GM08714 (cell line): ENCODE measurements at regions not wholly inside any gene's neighbourhood (a gene's known extent, or its start where the extent isn't known, plus 50 kb on each side); places are given as distances from the start of the nearest gene placed in this dataset.

Source experiments
- H3K4me3 ChIP-seq: fragments of 200-500 bp; sonication (Bioruptor generic); 2 replicates; pipeline ENCODE4 v1.5.1; 2014; ENCODE audit warnings: mild to moderate bottlenecking, low read length, inconsistent platforms
- ZNF274 ChIP-seq: IDR thresholded peaks from 2 replicates; pipeline ENCODE4 v1.6.1; 2012; ENCODE audit warnings: mild to moderate bottlenecking, low read depth, low read length

DNA sequence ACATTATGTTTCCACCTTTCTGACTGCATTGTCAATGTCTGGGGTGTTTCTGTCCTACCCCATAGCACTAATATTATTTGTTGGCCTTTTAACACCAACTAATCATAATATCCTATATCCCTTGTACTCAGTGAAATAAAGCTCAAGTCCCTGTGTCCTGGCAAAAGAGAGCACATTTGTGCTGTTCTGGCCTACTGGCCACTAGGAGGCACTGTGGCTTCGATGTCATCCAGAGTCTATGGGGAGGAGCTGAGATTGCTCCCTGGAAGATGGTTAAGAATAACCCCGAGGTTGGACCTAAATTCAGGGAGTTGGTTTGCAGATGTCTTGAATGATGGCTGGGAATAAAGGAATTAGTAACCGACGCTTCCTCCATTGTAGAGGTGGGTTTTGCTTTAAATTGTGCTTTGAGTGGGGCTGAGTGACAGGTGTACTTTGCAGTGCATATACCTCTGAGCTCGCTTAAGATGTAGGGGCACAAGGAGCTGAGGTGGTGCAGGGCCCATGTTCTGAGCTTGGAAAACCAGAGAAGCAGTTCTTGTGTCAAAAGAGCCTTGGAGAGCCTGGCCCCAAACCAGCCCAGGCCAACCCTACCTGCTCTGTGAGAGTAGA is 191.2 kb upstream of the PRSS1 start:
- no peak overlapping the region for H3K4me3 ChIP-seq
- no peak for TF ChIP-seq ZNF274

DNA sequence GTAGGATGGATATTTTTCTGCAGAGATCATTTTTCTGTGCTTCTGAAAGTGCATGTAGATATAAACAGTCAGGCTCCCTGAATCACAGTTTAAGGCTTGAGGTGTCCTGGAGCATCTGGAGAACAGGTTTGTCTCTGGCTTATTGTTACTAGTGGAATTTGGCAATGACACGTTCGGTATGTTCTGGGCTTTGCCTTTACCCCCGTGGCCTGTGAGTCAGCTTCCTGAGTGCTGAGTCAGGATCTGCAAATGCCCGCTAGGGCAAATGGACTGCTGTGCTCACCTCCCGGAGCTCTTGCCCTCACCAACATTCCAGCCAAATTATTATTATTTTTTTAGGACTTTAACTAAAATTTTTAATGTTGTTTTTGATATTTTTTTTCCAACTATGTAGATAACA is 192.5 kb upstream of the PRSS1 start:
- no peak overlapping the region for H3K4me3 ChIP-seq
- TF ChIP-seq ZNF274: no peak

DNA sequence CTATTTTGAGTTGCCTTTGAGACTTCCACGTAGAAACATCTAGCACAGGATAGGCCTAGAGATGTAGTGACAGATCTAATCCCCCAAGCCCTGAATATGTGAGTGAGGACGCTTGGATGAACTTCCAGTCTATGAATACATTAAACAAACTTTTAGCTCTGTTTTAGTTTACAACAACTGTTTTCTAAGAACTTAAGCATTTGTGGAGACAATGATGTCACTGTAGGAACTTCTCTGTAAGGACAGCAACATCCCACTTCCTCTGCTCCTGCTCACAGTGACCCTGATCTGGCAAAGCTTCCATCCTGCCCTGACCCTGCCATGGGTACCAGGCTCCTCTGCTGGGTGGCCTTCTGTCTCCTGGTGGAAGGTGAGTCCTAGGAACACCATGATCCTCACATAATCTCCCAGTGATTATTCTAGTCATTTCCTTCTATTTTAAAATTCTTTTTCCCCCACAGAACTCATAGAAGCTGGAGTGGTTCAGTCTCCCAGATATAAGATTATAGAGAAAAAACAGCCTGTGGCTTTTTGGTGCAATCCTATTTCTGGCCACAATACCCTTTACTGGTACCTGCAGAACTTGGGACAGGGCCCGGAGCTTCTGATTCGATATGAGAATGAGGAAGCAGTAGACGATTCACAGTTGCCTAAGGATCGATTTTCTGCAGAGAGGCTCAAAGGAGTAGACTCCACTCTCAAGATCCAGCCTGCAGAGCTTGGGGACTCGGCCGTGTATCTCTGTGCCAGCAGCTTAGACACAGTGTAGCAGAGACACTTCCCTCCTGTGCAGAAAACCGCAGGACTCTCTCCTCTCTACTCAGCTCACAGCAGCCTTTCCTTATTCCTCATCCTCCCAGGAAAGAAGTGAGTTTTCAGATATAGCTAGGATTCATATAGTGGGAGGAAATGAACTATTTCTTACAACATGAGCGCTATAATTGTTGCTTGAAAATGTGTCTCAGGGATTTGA is 194.4 kb upstream of the PRSS1 start:
- no peak for TF ChIP-seq ZNF274
- H3K4me3 ChIP-seq: no peak overlapping the region

DNA sequence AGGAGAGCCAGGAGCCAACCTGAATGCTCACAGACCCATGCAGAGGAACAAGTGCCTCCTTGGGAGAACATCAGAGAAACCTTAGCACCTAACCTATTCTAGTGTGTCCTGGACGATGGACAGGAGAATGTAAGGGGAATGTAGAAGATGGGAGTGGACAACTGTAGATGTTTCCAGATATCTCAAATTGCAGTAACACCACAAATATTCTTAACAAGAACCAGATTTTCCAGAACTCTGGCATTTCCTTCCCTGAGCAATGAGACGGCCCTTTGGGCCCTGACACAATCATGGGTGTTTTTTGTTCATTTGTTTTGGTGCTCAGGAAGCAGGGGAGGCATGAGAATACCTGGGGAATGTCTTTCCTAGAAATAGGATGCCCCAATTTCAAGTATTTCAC is 196.1 kb upstream of the PRSS1 start:
- no peak for TF ChIP-seq ZNF274
- no peak overlapping the region for H3K4me3 ChIP-seq

DNA sequence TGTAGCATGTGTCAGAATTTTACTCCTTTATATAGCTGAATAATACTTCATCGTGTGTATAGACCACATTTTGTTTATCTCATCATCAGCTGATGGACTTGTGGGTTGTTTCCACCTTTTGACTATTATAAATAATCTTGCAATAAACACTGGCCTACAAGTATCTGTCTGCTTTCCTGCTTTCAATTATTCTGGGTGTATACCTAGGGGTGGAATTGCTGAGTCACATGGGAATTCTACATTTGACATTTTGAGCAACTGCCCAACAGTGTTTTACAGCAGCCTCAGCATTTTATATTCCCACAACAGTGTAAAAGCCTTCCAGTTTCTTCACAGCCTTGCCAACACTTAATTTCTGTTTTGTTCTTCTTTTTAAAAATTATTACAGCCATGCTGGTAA is 200.3 kb upstream of the PRSS1 start:
- no peak overlapping the region for H3K4me3 ChIP-seq
- no peak for TF ChIP-seq ZNF274

DNA sequence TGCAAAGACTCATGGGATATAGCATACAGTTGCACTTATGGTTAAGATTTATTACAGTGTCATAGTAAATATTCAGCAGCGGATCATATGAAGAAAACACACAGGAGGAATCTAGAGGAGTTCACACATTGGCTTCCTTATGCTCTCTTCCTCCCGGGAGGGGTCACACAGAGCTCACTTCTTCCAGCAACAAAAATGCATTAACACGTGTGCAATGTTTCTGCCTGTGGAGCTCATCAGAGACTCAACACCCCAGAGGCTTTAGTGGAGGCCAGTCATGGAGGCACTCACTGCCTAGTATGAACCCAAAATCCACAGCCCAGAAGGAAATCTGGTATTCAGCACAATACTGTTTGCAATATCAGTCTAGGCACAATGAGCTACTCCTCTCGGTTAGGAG is 202.8 kb upstream of the PRSS1 start:
- TF ChIP-seq ZNF274: no peak

DNA sequence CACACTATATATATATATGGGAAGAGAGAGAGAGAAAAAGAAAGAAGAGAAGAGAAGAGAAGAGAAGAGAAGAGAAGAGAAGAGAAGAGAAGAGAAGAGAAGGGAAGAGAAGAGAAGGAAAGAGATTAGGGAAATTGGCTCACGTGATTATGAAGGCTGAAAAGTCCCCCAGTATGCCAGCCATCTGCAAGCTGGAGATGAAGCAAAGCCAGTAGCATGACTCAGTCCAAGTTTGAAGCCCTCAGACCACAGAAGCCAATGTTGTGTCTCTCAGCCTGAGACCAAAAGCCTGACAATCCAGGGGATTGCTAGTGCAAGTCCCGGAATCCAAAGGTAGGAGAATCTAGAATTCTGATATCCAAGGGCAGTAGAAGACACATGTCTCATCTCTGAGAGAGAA is 206.3 kb upstream of the PRSS1 start:
- no peak for TF ChIP-seq ZNF274
- H3K4me3 ChIP-seq: no peak overlapping the region

More for the DNA sequence above, 202.8 kb upstream of the PRSS1 start:
- H3K4me3 ChIP-seq: no peak overlapping the region

DNA sequence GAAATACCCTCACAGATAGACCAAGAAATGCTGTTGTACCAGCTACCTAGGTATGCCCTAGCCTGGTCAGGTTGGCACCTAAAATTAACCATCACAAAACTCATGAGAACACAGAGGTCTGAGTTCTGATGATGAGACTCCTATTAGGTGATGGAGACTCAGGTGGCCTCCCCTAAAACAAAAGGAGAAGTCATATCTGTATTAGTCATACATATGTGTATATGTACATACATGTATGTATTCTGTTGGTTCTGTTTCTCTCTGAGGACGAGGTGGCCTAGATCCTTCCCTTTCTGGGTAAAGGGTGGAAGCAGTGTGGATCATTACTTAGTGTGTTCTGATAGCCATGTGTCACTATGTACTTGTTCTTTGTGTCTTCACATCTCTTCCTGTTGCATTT is 207.2 kb upstream of the PRSS1 start:
- H3K4me3 ChIP-seq: no peak overlapping the region
- TF ChIP-seq ZNF274: no peak

DNA sequence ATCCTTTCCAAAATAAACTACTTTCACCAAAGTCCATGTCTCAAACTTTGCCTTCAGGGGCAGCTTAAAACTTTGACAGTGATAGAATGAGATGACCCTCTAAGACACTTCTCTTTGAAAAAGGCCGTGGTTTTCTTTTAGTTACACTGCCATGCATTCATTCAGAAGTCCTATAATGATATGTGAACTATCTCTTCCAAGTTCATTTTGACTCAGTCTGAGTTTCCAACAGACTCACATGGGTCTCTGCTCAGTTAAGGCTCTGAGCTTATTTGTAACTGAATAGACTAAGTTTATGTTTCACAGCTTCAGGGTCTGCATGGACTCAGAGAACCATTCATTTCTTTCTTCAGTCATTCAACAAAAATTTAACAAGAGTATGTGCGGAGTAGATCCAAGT is 208.9 kb upstream of the PRSS1 start:
- H3K4me3 ChIP-seq: no peak overlapping the region
- TF ChIP-seq ZNF274: no peak

DNA sequence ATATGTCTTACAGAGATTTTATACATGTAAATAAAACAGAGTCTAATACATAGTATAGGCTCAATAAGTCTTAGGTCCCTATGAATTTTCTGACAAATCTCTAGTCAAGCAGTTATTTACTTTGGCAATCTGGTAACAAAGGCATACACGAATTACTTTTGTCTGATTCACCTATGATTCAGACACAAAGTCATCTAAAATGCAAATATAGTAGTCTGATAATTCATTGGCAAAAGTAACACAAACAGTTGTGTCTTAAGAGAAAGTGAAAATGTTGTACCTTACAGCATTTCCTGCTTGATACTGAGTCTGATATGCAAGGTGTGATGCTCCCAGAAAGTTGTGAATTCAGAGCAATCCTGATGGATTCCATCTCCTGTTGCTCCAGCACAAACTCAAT is 209.4 kb upstream of the PRSS1 start:
- H3K4me3 ChIP-seq: no peak overlapping the region
- no peak for TF ChIP-seq ZNF274

DNA sequence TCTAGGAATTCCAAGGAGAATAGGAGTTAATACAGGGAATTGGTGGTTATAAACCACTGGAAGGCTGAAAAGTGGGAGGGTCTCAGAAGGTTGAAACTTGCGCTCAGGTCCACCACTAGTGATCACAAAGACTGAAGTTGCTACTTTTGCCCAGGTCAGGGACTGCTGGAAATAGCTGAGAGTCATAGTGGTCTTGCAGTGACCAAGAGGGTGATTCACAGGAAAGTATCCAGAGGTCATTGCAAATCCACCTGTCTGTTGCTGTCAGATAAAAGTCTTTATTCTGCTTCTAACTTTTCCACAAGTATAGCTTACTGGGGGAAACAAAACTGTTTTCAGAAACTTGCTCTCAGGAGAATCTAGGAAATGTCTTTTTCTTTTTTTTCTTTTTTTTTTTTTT is 211.5 kb upstream of the PRSS1 start:
- no peak overlapping the region for H3K4me3 ChIP-seq
- no peak for TF ChIP-seq ZNF274

DNA sequence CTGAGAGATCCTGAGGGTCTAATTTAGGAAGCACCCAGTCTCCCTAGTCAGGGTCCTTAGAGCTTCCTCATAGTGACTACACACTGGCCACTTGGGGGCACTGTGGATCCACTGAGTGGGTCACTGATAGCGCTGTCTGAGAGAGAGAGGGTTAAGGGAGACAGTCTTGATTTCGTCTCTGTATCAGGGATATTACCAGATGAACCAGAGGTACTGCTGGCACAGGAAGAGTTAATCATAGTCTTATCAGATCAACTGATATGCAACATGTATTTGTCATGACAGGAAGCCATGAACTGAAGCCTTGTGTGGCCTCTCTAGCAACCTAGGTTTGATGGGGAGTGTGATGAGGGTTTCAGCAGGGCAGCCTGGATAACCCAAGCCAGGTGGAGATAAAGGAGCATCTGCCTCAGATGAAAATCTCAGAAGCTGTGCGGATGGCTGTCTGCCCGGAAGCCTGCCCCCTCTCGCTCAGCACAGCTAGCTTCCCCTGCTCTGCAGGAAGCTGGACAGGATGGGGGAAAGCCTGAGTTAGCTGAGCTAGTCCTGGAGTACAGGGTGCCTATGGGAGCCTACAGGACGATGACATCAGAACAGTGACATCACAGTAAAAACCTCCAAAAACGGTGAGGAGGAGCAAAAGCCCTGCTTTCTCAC is 214.0 kb upstream of the PRSS1 start:
- no peak for TF ChIP-seq ZNF274

DNA sequence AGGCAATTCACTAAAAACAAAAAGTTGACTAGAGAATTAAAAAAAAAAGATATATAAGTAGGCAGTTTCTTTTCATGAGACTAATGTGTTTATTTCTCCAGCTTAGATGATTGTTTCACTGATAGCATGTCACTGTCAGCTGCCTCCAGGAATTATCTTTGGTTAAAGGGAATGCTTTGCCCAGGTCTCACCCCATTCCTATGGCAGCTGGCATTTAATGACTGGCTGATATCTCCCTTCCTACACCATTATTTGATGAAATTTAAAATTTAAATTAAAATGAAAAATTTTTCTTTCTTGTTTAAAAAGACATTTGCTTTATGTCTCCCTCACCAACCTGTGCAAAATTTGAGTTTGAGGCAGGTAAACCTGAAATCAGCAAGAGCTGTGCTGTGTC is 214.5 kb upstream of the PRSS1 start:
- H3K4me3 ChIP-seq: no peak overlapping the region

More for the DNA sequence above, 214.0 kb upstream of the PRSS1 start:
- no peak overlapping the region for H3K4me3 ChIP-seq

DNA sequence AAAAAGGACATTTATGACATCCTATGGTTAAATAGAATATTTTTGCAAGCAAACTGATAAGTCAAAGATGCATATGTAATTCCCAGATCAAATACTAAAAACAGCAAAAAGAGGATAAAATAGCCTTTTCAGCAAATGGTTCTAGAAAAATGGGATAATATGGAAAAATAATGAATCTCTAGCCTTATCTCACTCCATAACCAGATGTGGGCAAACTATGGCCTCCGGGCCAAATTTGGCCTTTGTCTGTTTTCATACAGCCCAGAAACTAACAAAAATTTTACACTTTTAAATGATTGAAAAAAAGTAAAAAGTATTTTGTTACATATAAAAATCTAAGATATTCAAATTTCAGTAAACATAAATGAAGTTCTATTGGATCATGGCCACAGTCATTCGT is 215.4 kb upstream of the PRSS1 start:
- H3K4me3 ChIP-seq: no peak overlapping the region
- TF ChIP-seq ZNF274: no peak

More for the DNA sequence above, 214.5 kb upstream of the PRSS1 start:
- TF ChIP-seq ZNF274: no peak

DNA sequence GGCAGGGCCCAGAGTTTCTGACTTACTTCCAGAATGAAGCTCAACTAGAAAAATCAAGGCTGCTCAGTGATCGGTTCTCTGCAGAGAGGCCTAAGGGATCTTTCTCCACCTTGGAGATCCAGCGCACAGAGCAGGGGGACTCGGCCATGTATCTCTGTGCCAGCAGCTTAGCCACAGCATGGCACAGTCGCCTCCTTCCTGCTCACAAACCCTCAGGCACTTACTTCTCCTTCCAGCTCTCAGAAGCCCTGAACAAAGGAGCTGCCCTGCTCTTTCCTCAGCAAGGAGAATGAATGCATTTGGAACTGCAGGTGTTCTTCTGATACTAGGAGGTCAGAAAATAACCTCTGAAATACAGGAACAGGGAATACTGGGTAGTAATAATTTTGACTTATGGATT is 219.7 kb upstream of the PRSS1 start:
- no peak overlapping the region for H3K4me3 ChIP-seq
- TF ChIP-seq ZNF274: no peak
